ENCODE measurements at regions not wholly inside any gene's neighbourhood (a gene's known extent, or its start where the extent isn't known, plus 50 kb on each side); places are given as distances from the start of the nearest gene placed in this dataset.

DNA sequence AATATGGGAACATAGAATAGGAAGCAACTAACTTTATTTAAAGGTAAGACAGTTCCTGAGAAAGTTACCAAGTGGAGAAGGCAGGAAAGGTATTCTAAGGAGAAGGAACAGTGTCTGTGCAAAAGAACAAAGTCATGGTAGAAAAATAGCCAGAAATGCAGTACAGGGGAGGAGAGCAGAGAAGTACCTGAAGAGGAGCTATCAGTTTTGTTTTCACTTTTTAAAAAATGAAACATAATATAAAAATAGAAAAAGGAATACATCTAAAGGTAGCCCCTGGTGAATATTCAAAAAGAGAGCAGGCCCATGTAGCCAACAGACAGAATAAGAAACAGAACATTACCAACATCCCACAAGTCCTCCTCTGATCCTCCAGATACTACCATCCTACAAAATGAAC is 408.7 kb downstream of the ADAMTS20 start:
- no peaks in the 10 kb centered on the region; the same call in 1 of the 2 replicates for H3K9me3 ChIP-seq (ENCODE audit: low read depth, low read length)
- H3K36me3 ChIP-seq (ENCODE audit: insufficient read depth, low read length) = no peaks in the 10 kb centered on the region
- H3K9ac ChIP-seq (ENCODE audit: insufficient read length) = no peak overlapping the region
- DNase-seq (ENCODE audit: low read depth, low spot score) = no peak
- no peak overlapping the region for H3K4me3 ChIP-seq
- H3K27ac ChIP-seq = no peak overlapping the region
- no peak for TF ChIP-seq FOXP2 (optimal IDR thresholded peaks at IDR 0.05; ENCODE audit: control extremely low read depth, extremely low read length, insufficient read depth)
- no peak for TF ChIP-seq EZH2 (IDR thresholded peaks at IDR 0.05)
- TF ChIP-seq POLR2AphosphoS5 (IDR thresholded peaks at IDR 0.05; ENCODE audit: borderline replicate concordance, low read depth, low read length) = no peak

GRCh38 chr12:43132291-43132690 is 419.7 kb downstream of the ADAMTS20 start:
- TF ChIP-seq POLR2AphosphoS5 (IDR thresholded peaks at IDR 0.05; ENCODE audit: borderline replicate concordance, low read depth, low read length) (no peak), EZH2 (IDR thresholded peaks at IDR 0.05) (no peak), FOXP2 (optimal IDR thresholded peaks at IDR 0.05; ENCODE audit: control extremely low read depth, extremely low read length, insufficient read depth) (no peak)
- DNase-seq (ENCODE audit: low read depth, low spot score) = no peak
- no peak overlapping the region for H3K27ac ChIP-seq
- no peaks in the 10 kb centered on the region for H3K36me3 ChIP-seq (ENCODE audit: insufficient read depth, low read length)
- H3K9me3 ChIP-seq (ENCODE audit: low read depth, low read length) = no peaks in the 10 kb centered on the region
- H3K9ac ChIP-seq (ENCODE audit: insufficient read length) = no peak overlapping the region
- H3K4me3 ChIP-seq = no peak overlapping the region

GRCh38 chr12:43131301-43131700 is 420.7 kb downstream of the ADAMTS20 start:
- H3K9ac ChIP-seq (ENCODE audit: insufficient read length) = no peak overlapping the region
- H3K27ac ChIP-seq = no peak overlapping the region
- H3K9me3 ChIP-seq (ENCODE audit: low read depth, low read length) = no peaks in the 10 kb centered on the region
- no peaks in the 10 kb centered on the region for H3K36me3 ChIP-seq (ENCODE audit: insufficient read depth, low read length)
- no peak overlapping the region for H3K4me3 ChIP-seq
- DNase-seq (ENCODE audit: low read depth, low spot score) = no peak
- TF ChIP-seq FOXP2 (optimal IDR thresholded peaks at IDR 0.05; ENCODE audit: control extremely low read depth, extremely low read length, insufficient read depth) = no peak

- Histone ChIP-seq H3K4me3 (no peak overlapping the region), H3K9me3 (ENCODE audit: low read depth, low read length) (no peaks in the 10 kb centered on the region), H3K9ac (ENCODE audit: insufficient read length) (no peak overlapping the region), H3K36me3 (ENCODE audit: insufficient read depth, low read length) (no peaks in the 10 kb centered on the region), H3K27ac (no peak overlapping the region)
- DNase-seq (ENCODE audit: low read depth, low spot score) = no peak
- TF ChIP-seq EZH2 (IDR thresholded peaks at IDR 0.05) = no peak
- no peak for TF ChIP-seq FOXP2 (optimal IDR thresholded peaks at IDR 0.05; ENCODE audit: control extremely low read depth, extremely low read length, insufficient read depth)
- TF ChIP-seq POLR2AphosphoS5 (IDR thresholded peaks at IDR 0.05; ENCODE audit: borderline replicate concordance, low read depth, low read length) = no peak
Measured at GRCh38 chr12:43127886-43128549, 424.0 kb downstream of the ADAMTS20 start.

DNA sequence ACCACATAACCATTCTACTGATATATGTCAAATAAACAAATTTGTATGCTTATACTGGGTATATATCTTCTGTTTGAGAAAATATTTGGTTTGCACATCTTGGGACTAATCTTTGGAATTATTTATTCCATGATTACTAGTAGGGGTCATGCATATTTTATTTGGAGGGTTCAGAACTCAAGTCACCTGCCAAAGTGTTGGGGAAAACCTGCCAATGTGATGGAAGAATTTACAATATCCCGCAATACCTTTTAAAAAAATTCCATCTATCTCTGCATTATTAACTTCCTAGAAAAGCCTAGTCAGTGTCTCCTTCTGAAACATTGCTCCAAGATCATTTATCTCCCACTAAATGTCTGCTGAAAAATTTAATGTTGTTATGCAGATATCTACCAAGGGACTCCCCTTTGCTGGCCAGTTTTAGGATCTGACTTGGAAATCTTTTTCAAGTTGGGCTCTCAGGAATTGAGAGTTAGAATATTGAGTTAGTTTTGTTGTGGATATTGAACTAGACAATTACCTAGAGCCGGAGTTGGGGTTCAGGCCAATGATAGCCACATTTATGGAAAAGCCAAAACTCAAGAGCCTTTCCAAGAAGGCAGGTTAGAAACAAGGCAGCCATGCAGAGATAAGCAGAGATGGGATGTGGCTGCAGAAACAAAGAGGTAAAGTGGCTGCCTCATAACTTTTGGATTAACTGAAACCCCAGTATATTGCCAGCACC is 425.2 kb downstream of the ADAMTS20 start:
- H3K36me3 ChIP-seq (ENCODE audit: insufficient read depth, low read length) = no peaks in the 10 kb centered on the region
- no peaks in the 10 kb centered on the region for H3K9me3 ChIP-seq (ENCODE audit: low read depth, low read length)
- TF ChIP-seq POLR2AphosphoS5 (IDR thresholded peaks at IDR 0.05; ENCODE audit: borderline replicate concordance, low read depth, low read length) (no peak), EZH2 (IDR thresholded peaks at IDR 0.05) (no peak), FOXP2 (optimal IDR thresholded peaks at IDR 0.05; ENCODE audit: control extremely low read depth, extremely low read length, insufficient read depth) (no peak)
- no peak overlapping the region for H3K9ac ChIP-seq (ENCODE audit: insufficient read length)
- DNase-seq (ENCODE audit: low read depth, low spot score) = no peak
- H3K4me3 ChIP-seq = no peak overlapping the region
- no peak overlapping the region for H3K27ac ChIP-seq

DNA sequence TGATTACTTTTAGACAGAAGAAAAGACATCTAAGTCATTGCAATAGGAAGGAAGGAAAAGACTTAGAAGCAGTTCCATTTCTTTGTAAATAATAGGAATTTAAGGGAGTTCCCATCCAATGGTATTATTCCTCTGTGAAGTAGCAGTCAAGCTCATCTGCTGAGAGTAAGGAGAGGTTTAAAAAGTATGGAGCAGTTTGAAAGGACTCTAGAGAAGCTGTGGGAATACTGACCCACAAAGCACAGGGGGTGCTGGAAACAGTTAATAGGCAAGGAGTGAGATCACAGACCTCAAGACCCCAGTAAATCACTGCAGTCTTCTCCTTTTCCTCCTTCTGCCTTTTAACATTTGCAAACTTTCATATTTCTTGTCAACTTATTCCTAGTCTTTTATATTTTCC is 428.5 kb downstream of the ADAMTS20 start:
- DNase-seq (ENCODE audit: low read depth, low spot score) = no peak
- Histone ChIP-seq H3K4me3 (no peak overlapping the region), H3K36me3 (ENCODE audit: insufficient read depth, low read length) (no peaks in the 10 kb centered on the region), H3K27ac (no peak overlapping the region), H3K9me3 (ENCODE audit: low read depth, low read length) (no peaks in the 10 kb centered on the region), H3K9ac (ENCODE audit: insufficient read length) (no peak overlapping the region)
- no peak for TF ChIP-seq EZH2 (IDR thresholded peaks at IDR 0.05)
- no peak for TF ChIP-seq FOXP2 (optimal IDR thresholded peaks at IDR 0.05; ENCODE audit: control extremely low read depth, extremely low read length, insufficient read depth)
- TF ChIP-seq POLR2AphosphoS5 (IDR thresholded peaks at IDR 0.05; ENCODE audit: borderline replicate concordance, low read depth, low read length) = no peak

DNA sequence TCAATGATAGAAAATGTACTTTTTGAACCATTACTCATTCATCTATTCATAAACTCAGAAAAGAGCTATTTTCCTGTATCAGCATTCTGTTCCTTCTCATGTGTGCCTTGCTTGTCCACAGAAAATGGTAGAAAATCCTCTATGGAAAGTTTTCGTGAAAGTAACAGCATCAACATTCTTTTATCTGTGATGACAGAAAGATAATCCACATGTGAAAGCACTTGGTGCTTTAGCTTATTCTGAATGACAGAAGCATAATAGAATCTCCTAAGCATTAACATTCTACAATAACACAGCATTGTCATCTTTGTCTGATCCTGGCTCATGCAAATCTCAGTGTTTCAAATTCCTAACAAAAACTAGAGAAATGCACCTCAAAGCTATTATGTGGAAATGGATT is 431.9 kb downstream of the ADAMTS20 start:
- no peak overlapping the region for H3K27ac ChIP-seq
- no peaks in the 10 kb centered on the region for H3K36me3 ChIP-seq (ENCODE audit: insufficient read depth, low read length)
- DNase-seq (ENCODE audit: low read depth, low spot score) = no peak
- H3K9me3 ChIP-seq (ENCODE audit: low read depth, low read length) = no peaks in the 10 kb centered on the region
- no peak overlapping the region for H3K9ac ChIP-seq (ENCODE audit: insufficient read length)
- TF ChIP-seq FOXP2 (optimal IDR thresholded peaks at IDR 0.05; ENCODE audit: control extremely low read depth, extremely low read length, insufficient read depth) (no peak), EZH2 (IDR thresholded peaks at IDR 0.05) (no peak), POLR2AphosphoS5 (IDR thresholded peaks at IDR 0.05; ENCODE audit: borderline replicate concordance, low read depth, low read length) (no peak)
- H3K4me3 ChIP-seq = no peak overlapping the region

DNA sequence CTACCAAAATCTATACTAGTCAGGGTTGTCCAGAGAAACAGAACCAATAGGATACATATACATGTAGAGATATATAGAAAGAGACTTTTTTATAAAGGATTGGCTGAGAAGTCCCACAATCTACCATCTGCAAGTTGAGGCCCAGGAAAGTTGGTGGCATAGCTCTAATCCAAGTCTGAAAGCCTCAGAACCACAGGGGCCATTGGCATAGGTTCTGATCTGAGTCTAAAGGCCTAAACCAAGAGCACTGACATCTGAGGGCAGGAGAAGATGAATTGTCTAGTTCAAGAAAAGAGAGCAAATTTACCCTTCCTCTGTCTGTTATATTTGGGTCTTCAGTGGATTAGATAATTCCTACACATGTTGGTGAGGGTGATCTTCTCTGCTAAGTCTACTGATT is 433.1 kb downstream of the ADAMTS20 start:
- H3K9ac ChIP-seq (ENCODE audit: insufficient read length) = no peak overlapping the region
- no peak overlapping the region for H3K4me3 ChIP-seq
- no peaks in the 10 kb centered on the region for H3K36me3 ChIP-seq (ENCODE audit: insufficient read depth, low read length)
- no peaks in the 10 kb centered on the region for H3K9me3 ChIP-seq (ENCODE audit: low read depth, low read length)
- DNase-seq (ENCODE audit: low read depth, low spot score) = no peak
- TF ChIP-seq POLR2AphosphoS5 (IDR thresholded peaks at IDR 0.05; ENCODE audit: borderline replicate concordance, low read depth, low read length) (no peak), EZH2 (IDR thresholded peaks at IDR 0.05) (no peak), FOXP2 (optimal IDR thresholded peaks at IDR 0.05; ENCODE audit: control extremely low read depth, extremely low read length, insufficient read depth) (no peak)
- H3K27ac ChIP-seq = no peak overlapping the region

Data from SK-N-MC (cell line).